ENCODE measurements at regions not wholly inside any gene's neighbourhood (a gene's known extent, or its start where the extent isn't known, plus 50 kb on each side); places are given as distances from the start of the nearest gene placed in this dataset.
"Not testable (repeated sequence)": the region's sequence is repeated elsewhere in the genome, so short reads cannot be mapped to it uniquely, and the experiment has no call there.

DNA sequence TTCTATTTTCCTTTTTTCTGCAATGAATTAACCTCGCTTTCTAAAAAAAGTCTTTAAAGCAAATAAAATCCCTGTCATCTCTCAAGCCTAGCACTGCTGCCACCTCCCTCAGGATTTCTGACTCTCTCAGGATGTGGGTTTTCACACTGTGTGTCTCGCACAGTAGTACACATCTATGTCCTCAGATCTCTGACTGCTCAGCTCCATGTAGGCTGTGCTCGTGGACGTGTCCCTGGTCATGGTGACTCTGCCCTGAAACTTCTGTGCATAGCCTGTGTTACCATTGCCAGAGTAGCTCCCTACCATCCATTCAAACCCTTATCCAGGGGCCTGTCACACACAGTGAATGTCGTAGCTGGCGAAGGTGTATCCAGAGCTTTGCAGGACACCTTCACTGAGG, 619.3 kb downstream of the TMEM121 start:
- TF ChIP-seq, protein P1, sequence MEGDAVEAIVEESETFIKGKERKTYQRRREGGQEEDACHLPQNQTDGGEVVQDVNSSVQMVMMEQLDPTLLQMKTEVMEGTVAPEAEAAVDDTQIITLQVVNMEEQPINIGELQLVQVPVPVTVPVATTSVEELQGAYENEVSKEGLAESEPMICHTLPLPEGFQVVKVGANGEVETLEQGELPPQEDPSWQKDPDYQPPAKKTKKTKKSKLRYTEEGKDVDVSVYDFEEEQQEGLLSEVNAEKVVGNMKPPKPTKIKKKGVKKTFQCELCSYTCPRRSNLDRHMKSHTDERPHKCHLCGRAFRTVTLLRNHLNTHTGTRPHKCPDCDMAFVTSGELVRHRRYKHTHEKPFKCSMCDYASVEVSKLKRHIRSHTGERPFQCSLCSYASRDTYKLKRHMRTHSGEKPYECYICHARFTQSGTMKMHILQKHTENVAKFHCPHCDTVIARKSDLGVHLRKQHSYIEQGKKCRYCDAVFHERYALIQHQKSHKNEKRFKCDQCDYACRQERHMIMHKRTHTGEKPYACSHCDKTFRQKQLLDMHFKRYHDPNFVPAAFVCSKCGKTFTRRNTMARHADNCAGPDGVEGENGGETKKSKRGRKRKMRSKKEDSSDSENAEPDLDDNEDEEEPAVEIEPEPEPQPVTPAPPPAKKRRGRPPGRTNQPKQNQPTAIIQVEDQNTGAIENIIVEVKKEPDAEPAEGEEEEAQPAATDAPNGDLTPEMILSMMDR (conservative IDR thresholded peaks at IDR 0.05; ENCODE audit: low read depth, low read length), result not testable (repeated sequence)
- not testable (repeated sequence) for TF ChIP-seq EZH2 (IDR thresholded peaks at IDR 0.05; ENCODE audit: borderline replicate concordance, low read depth, low read length, poor library complexity, severe bottlenecking)
